ENCODE measurements at regions not wholly inside any gene's neighbourhood (a gene's known extent, or its start where the extent isn't known, plus 50 kb on each side); places are given as distances from the start of the nearest gene placed in this dataset.

GRCh38 chr7:145812218-145812617, 304.4 kb upstream of the CNTNAP2 start:
- TF ChIP-seq FOXM1 (IDR thresholded peaks at IDR 0.05; ENCODE audit: borderline replicate concordance, low read depth) (no peak), USF1 (IDR thresholded peaks at IDR 0.05) (no peak), EP300 (IDR thresholded peaks at IDR 0.05; ENCODE audit: borderline replicate concordance) (no peak), YY1 (IDR thresholded peaks at IDR 0.05; ENCODE audit: low read depth) (no peak), TCF12 (IDR thresholded peaks at IDR 0.05; ENCODE audit: low read depth) (no peak), EGR1 (IDR thresholded peaks at IDR 0.05) (no peak), CEBPB (IDR thresholded peaks at IDR 0.05) (no peak), NFIC (IDR thresholded peaks at IDR 0.05) (no peak), TAF1 (IDR thresholded peaks at IDR 0.05; ENCODE audit: low read depth) (no peak)

GRCh38 chr7:145797507-145797906, 319.1 kb upstream of the CNTNAP2 start:
- TF ChIP-seq CEBPB (IDR thresholded peaks at IDR 0.05): no peak
- no peak for TF ChIP-seq EP300 (IDR thresholded peaks at IDR 0.05; ENCODE audit: borderline replicate concordance)
- no peak for TF ChIP-seq MAX (IDR thresholded peaks at IDR 0.05)
- no peak for TF ChIP-seq CREB1 (IDR thresholded peaks at IDR 0.05; ENCODE audit: low read depth)
- no peak for TF ChIP-seq EGR1 (IDR thresholded peaks at IDR 0.05)
- no peak for TF ChIP-seq TEAD4 (IDR thresholded peaks at IDR 0.05)
- no peak for TF ChIP-seq TAF1 (IDR thresholded peaks at IDR 0.05; ENCODE audit: low read depth)
- no peak for TF ChIP-seq NFIC (IDR thresholded peaks at IDR 0.05)
- no peak for TF ChIP-seq REST (IDR thresholded peaks at IDR 0.05; ENCODE audit: low read depth)
- TF ChIP-seq RAD21 (IDR thresholded peaks at IDR 0.05; ENCODE audit: low read depth): no peak
- no peak for TF ChIP-seq YY1 (IDR thresholded peaks at IDR 0.05; ENCODE audit: low read depth)
- TF ChIP-seq FOXM1 (IDR thresholded peaks at IDR 0.05; ENCODE audit: borderline replicate concordance, low read depth): no peak
- TF ChIP-seq ZBTB7A (IDR thresholded peaks at IDR 0.05; ENCODE audit: low read depth): no peak
- TF ChIP-seq TCF12 (IDR thresholded peaks at IDR 0.05; ENCODE audit: low read depth): no peak
- TF ChIP-seq USF1 (IDR thresholded peaks at IDR 0.05): no peak

GRCh38 chr7:145795132-145795531, 321.5 kb upstream of the CNTNAP2 start:
- TF ChIP-seq EGR1 (IDR thresholded peaks at IDR 0.05) (no peak), NFIC (IDR thresholded peaks at IDR 0.05) (no peak), EP300 (IDR thresholded peaks at IDR 0.05; ENCODE audit: borderline replicate concordance) (no peak)

GRCh38 chr7:145784809-145785780, 331.5 kb upstream of the CNTNAP2 start:
- TF ChIP-seq USF1 (IDR thresholded peaks at IDR 0.05): no peak

DNA sequence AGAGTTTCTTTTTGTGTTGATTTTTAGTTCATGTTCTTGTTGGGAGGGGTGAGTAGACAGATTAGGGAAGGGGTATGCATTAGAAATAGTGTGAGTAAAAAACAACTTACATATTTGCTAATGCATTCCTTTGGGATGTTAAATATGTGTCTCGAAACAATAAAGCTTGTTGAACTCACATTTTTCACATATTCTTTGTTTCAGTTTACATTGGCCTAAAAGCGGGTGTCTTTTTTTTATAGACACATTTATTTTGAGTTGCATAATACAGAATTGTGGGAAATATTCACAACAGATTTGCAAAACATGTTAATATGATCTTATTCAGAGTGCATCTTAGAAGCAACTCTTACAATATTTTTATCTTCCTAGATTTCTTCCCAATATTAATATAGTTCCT, 337.5 kb upstream of the CNTNAP2 start:
- TF ChIP-seq ZBTB7A (IDR thresholded peaks at IDR 0.05; ENCODE audit: low read depth): no peak
- no peak for TF ChIP-seq TCF12 (IDR thresholded peaks at IDR 0.05; ENCODE audit: low read depth)
- TF ChIP-seq CREB1 (IDR thresholded peaks at IDR 0.05; ENCODE audit: low read depth): no peak
- TF ChIP-seq EGR1 (IDR thresholded peaks at IDR 0.05): no peak
- TF ChIP-seq REST (IDR thresholded peaks at IDR 0.05; ENCODE audit: low read depth): no peak
- no peak for TF ChIP-seq YY1 (IDR thresholded peaks at IDR 0.05; ENCODE audit: low read depth)

GRCh38 chr7:145774777-145775176, 341.8 kb upstream of the CNTNAP2 start:
- TF ChIP-seq EGR1 (IDR thresholded peaks at IDR 0.05) (no peak), TAF1 (IDR thresholded peaks at IDR 0.05; ENCODE audit: low read depth) (no peak), RAD21 (IDR thresholded peaks at IDR 0.05; ENCODE audit: low read depth) (no peak), MAX (IDR thresholded peaks at IDR 0.05) (no peak), NFIC (IDR thresholded peaks at IDR 0.05) (no peak), EP300 (IDR thresholded peaks at IDR 0.05; ENCODE audit: borderline replicate concordance) (no peak), TEAD4 (IDR thresholded peaks at IDR 0.05) (no peak), TCF12 (IDR thresholded peaks at IDR 0.05; ENCODE audit: low read depth) (no peak), FOXM1 (IDR thresholded peaks at IDR 0.05; ENCODE audit: borderline replicate concordance, low read depth) (no peak), CREB1 (IDR thresholded peaks at IDR 0.05; ENCODE audit: low read depth) (no peak)

All from Ishikawa (cell line).